CD8-positive, alpha-beta memory T cell (primary cell): ENCODE measurements at regions not wholly inside any gene's neighbourhood (a gene's known extent, or its start where the extent isn't known, plus 50 kb on each side); places are given as distances from the start of the nearest gene placed in this dataset.
A peak's percentile ranks its signal among the peaks of the same experiment; 100 is the strongest.

Source experiments
- CTCF ChIA-PET: fragments of 350-600 bp; sonication (Branson Sonifier 250); formaldehyde crosslinking; loops from one replicate; lab custom pipeline; 2021; ENCODE audit warnings: antibody characterized with exemption; lab: Charles Lee
- POLR2A ChIA-PET: fragments of 350-600 bp; sonication (Branson Sonifier 250); formaldehyde crosslinking; loops from one replicate; lab custom pipeline; 2021; ENCODE audit warnings: antibody characterized with exemption; lab: Charles Lee
- DNase-seq, 5 donors: peaks; one replicate each; pipeline versions ENCODE4 v3.0.0 to v3.0.0-alpha.2; 2020 to 2022; ENCODE audit warnings: mixed read lengths in 1 of 5
- H3K27ac ChIP-seq: one replicate; pipeline ENCODE4 v1.7.0; 2013; ENCODE audit warnings: low read depth, mild to moderate bottlenecking, low read length, moderate library complexity
- H3K27me3 ChIP-seq: 2 replicates; pipeline ENCODE4 v1.7.0; 2013; ENCODE audit warnings: low read length, mild to moderate bottlenecking; ENCODE audit not compliant: insufficient read depth, poor library complexity, severe bottlenecking
- H3K36me3 ChIP-seq: 2 replicates; pipeline ENCODE4 v1.7.0; 2013; ENCODE audit warnings: mild to moderate bottlenecking, low read length, moderate library complexity; ENCODE audit not compliant: insufficient read depth
- H3K4me1 ChIP-seq: 2 replicates; pipeline ENCODE4 v1.7.0; 2013; ENCODE audit warnings: mild to moderate bottlenecking, low read length, moderate library complexity; ENCODE audit not compliant: insufficient read depth
- H3K4me3 ChIP-seq: 2 replicates; pipeline ENCODE4 v1.7.0; 2013; ENCODE audit warnings: mild to moderate bottlenecking, low read length
- H3K9me3 ChIP-seq: 2 replicates; pipeline ENCODE4 v1.7.0; 2013; ENCODE audit warnings: mild to moderate bottlenecking, low read length
- H3K27ac Mint-ChIP-seq, 8 donors: one replicate each; pipeline ENCODE4 v1.8.0; 2020 to 2021; ENCODE audit warnings: mixed read lengths in 8 of 8, mild to moderate bottlenecking in 6 of 8, inconsistent platforms in 3 of 8, moderate library complexity in 3 of 8
- H3K27me3 Mint-ChIP-seq, 2 donors: one replicate each; pipeline ENCODE4 v1.8.0; 2020 to 2021; ENCODE audit warnings: mixed read lengths in 2 of 2, mild to moderate bottlenecking in 1 of 2, moderate library complexity in 1 of 2
- H3K36me3 Mint-ChIP-seq, 3 donors: one replicate each; pipeline ENCODE4 v1.8.0; 2020 to 2021; ENCODE audit warnings: mixed read lengths in 3 of 3, inconsistent platforms in 1 of 3, mild to moderate bottlenecking in 1 of 3
- H3K4me1 Mint-ChIP-seq, 3 donors: one replicate each; pipeline ENCODE4 v1.8.0; 2020 to 2021; ENCODE audit warnings: mixed read lengths in 3 of 3, inconsistent platforms in 1 of 3, mild to moderate bottlenecking in 1 of 3
- H3K4me3 Mint-ChIP-seq, 7 donors: one replicate each; pipeline ENCODE4 v1.8.0; 2020 to 2021; ENCODE audit warnings: mixed read lengths in 7 of 7, mild to moderate bottlenecking in 6 of 7, moderate library complexity in 4 of 7, inconsistent platforms in 2 of 7
- H3K9me3 Mint-ChIP-seq, 5 donors: one replicate each; pipeline ENCODE4 v1.8.0; 2020 to 2022; ENCODE audit warnings: mixed read lengths in 5 of 5, mild to moderate bottlenecking in 3 of 5, moderate library complexity in 2 of 5, inconsistent platforms in 1 of 5

- H3K27ac Mint-ChIP-seq: no peak overlapping the region
- Histone ChIP-seq H3K27me3 (no peaks in the 10 kb centered on the region), H3K27ac (no peak overlapping the region), H3K4me3 (no peak overlapping the region), H3K4me1 (peaks cover 55% of the 10 kb centered on the region), H3K9me3 (no peaks in the 10 kb centered on the region), H3K36me3 (no peaks in the 10 kb centered on the region)
- DNase-seq: no peak
- ChIA-PET POLR2A (no interaction called here), CTCF (no interaction called here)
- no peaks in the 10 kb centered on the region for H3K36me3 Mint-ChIP-seq
- peaks cover 68 to 86% (median 84%) of the 10 kb centered on the region in 3 donors for H3K4me1 Mint-ChIP-seq
- H3K4me3 Mint-ChIP-seq: no peak overlapping the region
- H3K27me3 Mint-ChIP-seq: no peaks in the 10 kb centered on the region
- no peaks in the 10 kb centered on the region for H3K9me3 Mint-ChIP-seq
Measured at GRCh38 chr3:30350011-30350410, 256.4 kb upstream of the TGFBR2 start.

GRCh38 chr3:30350901-30351300, 255.5 kb upstream of the TGFBR2 start:
- ChIA-PET CTCF (no interaction called here), POLR2A (no interaction called here)
- no peaks in the 10 kb centered on the region for H3K9me3 ChIP-seq
- Mint-ChIP-seq H3K27me3 (no peaks in the 10 kb centered on the region), H3K36me3 (no peaks in the 10 kb centered on the region), H3K27ac (no peak overlapping the region), H3K4me1 (peaks cover 76 to 91% (median 89%) of the 10 kb centered on the region in 3 donors), H3K4me3 (no peak overlapping the region), H3K9me3 (no peaks in the 10 kb centered on the region)
- no peak for DNase-seq
- H3K4me1 ChIP-seq: peaks cover 64% of the 10 kb centered on the region
- no peaks in the 10 kb centered on the region for H3K36me3 ChIP-seq
- no peaks in the 10 kb centered on the region for H3K27me3 ChIP-seq
- no peak overlapping the region for H3K27ac ChIP-seq
- no peak overlapping the region for H3K4me3 ChIP-seq

- H3K9me3 Mint-ChIP-seq: no peaks in the 10 kb centered on the region
- no peak overlapping the region for H3K4me3 ChIP-seq
- H3K36me3 ChIP-seq: no peaks in the 10 kb centered on the region
- no peak overlapping the region for H3K27ac ChIP-seq
- ChIA-PET CTCF (no interaction called here), POLR2A (interaction anchor here (1.2 kb wide), 1 partner anchor 250 kb away, joined by 3 read pairs; no protein-coding TSS in a partner anchor)
- no peaks in the 10 kb centered on the region for H3K9me3 ChIP-seq
- H3K36me3 Mint-ChIP-seq: no peaks in the 10 kb centered on the region
- no peaks in the 10 kb centered on the region for H3K27me3 Mint-ChIP-seq
- DNase-seq: no peak
- H3K4me1 Mint-ChIP-seq: peaks cover 77 to 91% (median 89%) of the 10 kb centered on the region in 3 donors
- H3K27ac Mint-ChIP-seq: no peak overlapping the region
- H3K27me3 ChIP-seq: no peaks in the 10 kb centered on the region
- peak overlapping the region in 5 of 7 donors; percentile 19 to 57 (median 36) for H3K4me3 Mint-ChIP-seq
- peaks cover 66% of the 10 kb centered on the region for H3K4me1 ChIP-seq
Measured at GRCh38 chr3:30352410-30353318, 253.7 kb upstream of the TGFBR2 start.

- Histone ChIP-seq H3K9me3 (no peaks in the 10 kb centered on the region), H3K27ac (no peak overlapping the region), H3K4me3 (peak overlapping the region; percentile 46), H3K4me1 (peaks cover 56% of the 10 kb centered on the region), H3K36me3 (no peaks in the 10 kb centered on the region), H3K27me3 (no peaks in the 10 kb centered on the region)
- H3K9me3 Mint-ChIP-seq: no peaks in the 10 kb centered on the region
- no peaks in the 10 kb centered on the region for H3K27me3 Mint-ChIP-seq
- H3K4me3 Mint-ChIP-seq: peak overlapping the region; percentile 23 to 78 (median 52)
- no peaks in the 10 kb centered on the region for H3K36me3 Mint-ChIP-seq
- H3K4me1 Mint-ChIP-seq: peaks cover 70 to 84% (median 81%) of the 10 kb centered on the region in 3 donors
- DNase-seq: peak; percentile 8 to 90 (median 74)
- peak overlapping the region in 5 of 8 donors; percentile 25 to 63 (median 55) for H3K27ac Mint-ChIP-seq
- ChIA-PET CTCF (interaction anchor here (1.5 kb wide), 1 partner anchor 323 kb away, joined by 3 read pairs; no protein-coding TSS in a partner anchor), POLR2A (interaction anchor here (0.6 to 1.2 kb wide), 2 partner anchors 249 to 252 kb away, joined by 3 read pairs; partner anchors contain the start of gene TGFBR2)
Measured at GRCh38 chr3:30353711-30354467, 252.5 kb upstream of the TGFBR2 start.

GRCh38 chr3:30354513-30354912, 251.9 kb upstream of the TGFBR2 start:
- Mint-ChIP-seq H3K4me3 (peak overlapping the region; percentile 23 to 78 (median 52)), H3K27me3 (no peaks in the 10 kb centered on the region)

GRCh38 chr3:30354972-30355371, 251.4 kb upstream of the TGFBR2 start:
- DNase-seq: peak in 1 of 5 donors; percentile 33
- Mint-ChIP-seq H3K4me1 (peaks cover 62 to 75% (median 70%) of the 10 kb centered on the region in 3 donors), H3K4me3 (peak overlapping the region in 6 of 7 donors; percentile 38 to 78 (median 55)), H3K36me3 (no peaks in the 10 kb centered on the region), H3K27ac (peak overlapping the region in 3 of 8 donors; percentile 25 to 60 (median 44)), H3K9me3 (no peaks in the 10 kb centered on the region), H3K27me3 (no peaks in the 10 kb centered on the region)
- no peaks in the 10 kb centered on the region for H3K27me3 ChIP-seq
- POLR2A ChIA-PET: interaction anchor here (0.7 kb wide), 1 partner anchor 303 kb away, joined by 3 read pairs; no protein-coding TSS in a partner anchor
- no peak overlapping the region for H3K27ac ChIP-seq
- CTCF ChIA-PET: interaction anchor here (0.9 to 1.5 kb wide), 2 partner anchors 322 to 339 kb away, joined by 3 to 5 read pairs; no protein-coding TSS in a partner anchor
- H3K36me3 ChIP-seq: no peaks in the 10 kb centered on the region
- H3K9me3 ChIP-seq: no peaks in the 10 kb centered on the region
- H3K4me3 ChIP-seq: no peak overlapping the region
- peaks cover 55% of the 10 kb centered on the region for H3K4me1 ChIP-seq

More at GRCh38 chr3:30354513-30354912, 251.9 kb upstream of the TGFBR2 start:
- no peaks in the 10 kb centered on the region for H3K36me3 Mint-ChIP-seq
- no peaks in the 10 kb centered on the region for H3K36me3 ChIP-seq
- peaks cover 56% of the 10 kb centered on the region for H3K4me1 ChIP-seq
- H3K9me3 Mint-ChIP-seq: no peaks in the 10 kb centered on the region
- H3K9me3 ChIP-seq: no peaks in the 10 kb centered on the region
- peak overlapping the region in 5 of 8 donors; percentile 14 to 63 (median 44) for H3K27ac Mint-ChIP-seq
- H3K27ac ChIP-seq: no peak overlapping the region
- POLR2A ChIA-PET: interaction anchor here (0.6 kb wide), 1 partner anchor 252 kb away, joined by 3 read pairs; the partner anchor contains the start of gene TGFBR2
- no peaks in the 10 kb centered on the region for H3K27me3 ChIP-seq
- H3K4me3 ChIP-seq: peak overlapping the region; percentile 15
- CTCF ChIA-PET: interaction anchor here (0.9 to 1.5 kb wide), 2 partner anchors 323 to 340 kb away, joined by 3 to 5 read pairs; no protein-coding TSS in a partner anchor
- no peak for DNase-seq
- peaks cover 66 to 80% (median 75%) of the 10 kb centered on the region in 3 donors for H3K4me1 Mint-ChIP-seq

GRCh38 chr3:30355622-30356021, 250.8 kb upstream of the TGFBR2 start:
- peaks cover 57 to 69% (median 64%) of the 10 kb centered on the region in 3 donors for H3K4me1 Mint-ChIP-seq
- H3K4me1 ChIP-seq: peaks cover 48% of the 10 kb centered on the region

More at GRCh38 chr3:30355622-30356021, 250.8 kb upstream of the TGFBR2 start:
- H3K9me3 Mint-ChIP-seq: no peaks in the 10 kb centered on the region
- H3K4me3 Mint-ChIP-seq: peak overlapping the region in 1 of 7 donors; percentile 63
- no peaks in the 10 kb centered on the region for H3K36me3 ChIP-seq
- H3K4me3 ChIP-seq: no peak overlapping the region
- H3K27ac Mint-ChIP-seq: no peak overlapping the region
- no peak overlapping the region for H3K27ac ChIP-seq
- CTCF ChIA-PET: interaction anchor here (0.9 to 1.5 kb wide), 2 partner anchors 322 to 339 kb away, joined by 3 to 5 read pairs; no protein-coding TSS in a partner anchor
- H3K27me3 Mint-ChIP-seq: peaks cover 0 to 3% of the 10 kb centered on the region in 2 donors
- no peaks in the 10 kb centered on the region for H3K36me3 Mint-ChIP-seq
- no peaks in the 10 kb centered on the region for H3K27me3 ChIP-seq
- POLR2A ChIA-PET: interaction anchor here (0.7 kb wide), 1 partner anchor 303 kb away, joined by 3 read pairs; no protein-coding TSS in a partner anchor
- no peak for DNase-seq
- no peaks in the 10 kb centered on the region for H3K9me3 ChIP-seq
